GM12891 (cell line): ENCODE measurements at regions not wholly inside any gene's neighbourhood (a gene's known extent, or its start where the extent isn't known, plus 50 kb on each side); places are given as distances from the start of the nearest gene placed in this dataset.

Source experiments
- PAX5 ChIP-seq: IDR thresholded peaks from 2 replicates; pipeline ENCODE4 v1.6.1; 2011; ENCODE audit warnings: low read length, moderate library complexity, mild to moderate bottlenecking; ENCODE audit not compliant: insufficient read depth, severe bottlenecking
- POLR2A ChIP-seq: IDR thresholded peaks from 2 replicates; pipeline ENCODE4 v1.6.1; 2011; ENCODE audit warnings: low read depth, low read length, control low read depth
- POLR2AphosphoS5 ChIP-seq: IDR thresholded peaks from 2 replicates; pipeline ENCODE4 v1.6.1; 2011; ENCODE audit warnings: low read depth, low read length, control low read depth
- TAF1 ChIP-seq: IDR thresholded peaks from 2 replicates; pipeline ENCODE4 v1.6.1; 2011; ENCODE audit warnings: low read depth, low read length, control low read depth

- no peak for TF ChIP-seq POLR2A
- TF ChIP-seq PAX5: no peak
- TF ChIP-seq TAF1: no peak
- TF ChIP-seq POLR2AphosphoS5: no peak
Observed at GRCh38 chr2:2613279-2614199, 282.5 kb upstream of the MYT1L start.
